Hematopoietic multipotent progenitor cell treated with erythropoietin and hydrocortisone succinate and interleukin-3 and kit ligand, for 4 days (in vitro differentiated cells): ENCODE measurements at regions not wholly inside any gene's neighbourhood (a gene's known extent, or its start where the extent isn't known, plus 50 kb on each side); places are given as distances from the start of the nearest gene placed in this dataset.

Source experiments
- DNase-seq: peaks from one replicate; pipeline ENCODE4 v3.0.0-alpha.2; 2015

DNA sequence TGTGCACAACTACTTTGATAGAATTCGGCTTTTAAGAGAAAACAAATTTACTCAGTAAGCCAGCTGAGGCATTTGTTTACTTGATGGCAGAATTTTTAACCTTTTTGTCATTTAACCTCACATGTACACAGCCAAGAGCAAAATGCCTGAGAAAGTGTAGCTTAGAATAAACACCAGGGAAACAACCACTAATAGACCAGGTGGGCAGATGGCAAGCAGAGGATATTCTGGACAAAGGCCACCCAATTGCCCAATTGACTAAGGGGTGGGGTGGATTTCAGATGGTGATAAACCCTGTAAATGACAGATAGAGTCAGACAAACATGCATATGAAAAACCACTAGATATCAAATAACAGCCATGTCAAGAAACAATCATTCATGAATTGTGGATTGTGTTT is 190.7 kb upstream of the FBXL4 start:
- no peak for DNase-seq

DNA sequence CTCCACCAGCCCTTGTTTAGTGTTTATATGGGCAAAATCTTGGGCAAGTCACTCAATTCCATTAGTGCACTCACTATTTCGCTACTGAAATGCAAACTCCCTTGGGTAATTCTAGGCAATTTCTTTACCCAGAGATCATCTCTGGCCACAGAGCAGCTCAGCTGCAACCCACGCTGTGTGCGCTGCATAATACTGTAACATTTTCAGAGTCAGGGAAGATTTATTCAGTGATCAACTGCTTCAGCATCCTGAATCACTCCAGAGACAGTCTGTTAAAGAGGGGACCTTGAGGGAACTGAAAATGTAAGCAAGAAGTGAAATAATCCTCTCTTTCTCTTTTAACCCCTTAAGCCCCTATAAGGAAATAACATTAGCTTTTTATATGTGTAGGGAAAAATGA is 189.6 kb upstream of the FBXL4 start:
- DNase-seq, result no peak

GRCh38 chr6:99136488-99136887 is 188.7 kb upstream of the FBXL4 start:
- DNase-seq, result no peak

GRCh38 chr6:99132026-99132635 is 184.4 kb upstream of the FBXL4 start:
- no peak for DNase-seq

DNA sequence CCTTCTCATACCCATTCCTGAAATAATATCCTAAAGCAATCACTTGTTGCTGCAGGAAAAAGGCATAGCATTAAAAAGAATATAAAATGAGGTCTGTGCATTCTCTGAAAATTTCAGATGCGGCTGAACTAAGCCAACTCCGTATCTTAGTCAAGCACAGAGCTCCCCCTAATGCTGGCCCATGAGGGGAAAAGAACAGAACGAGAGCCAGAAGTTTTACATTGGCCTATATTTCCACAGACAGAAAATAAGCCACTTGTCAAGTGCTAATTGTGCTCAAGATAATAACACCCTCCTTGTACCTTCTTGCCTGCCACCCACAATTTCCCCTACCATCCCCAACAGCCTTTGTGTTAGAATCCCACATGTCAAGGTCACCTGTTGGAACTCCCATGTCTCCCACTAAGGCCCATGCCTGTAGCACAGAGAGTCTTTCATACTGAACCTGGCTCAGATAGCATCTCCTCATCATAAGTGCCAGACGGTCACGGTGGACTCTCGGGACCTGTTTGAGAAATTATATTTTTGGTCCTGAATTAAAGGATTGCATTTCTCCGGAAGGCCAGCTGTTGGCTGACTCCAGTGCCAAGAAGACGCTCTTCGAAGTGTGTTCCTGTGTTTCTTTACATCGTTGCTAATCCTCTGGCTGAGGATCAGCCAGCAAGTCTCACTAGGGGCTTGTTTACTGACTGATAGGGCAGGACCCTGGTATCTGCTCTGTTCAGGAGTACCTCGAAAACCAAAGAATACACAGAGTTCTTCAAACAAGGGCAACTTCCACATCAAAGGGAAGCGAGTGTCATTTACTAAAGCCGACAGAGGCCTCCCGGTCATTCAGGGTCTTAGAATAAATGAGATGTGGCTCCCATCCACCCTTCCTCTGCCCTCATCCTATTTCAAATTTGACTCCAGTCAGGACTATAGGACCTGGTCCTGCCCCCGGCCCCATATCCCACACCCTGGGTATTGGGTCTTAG is 183.4 kb upstream of the FBXL4 start:
- DNase-seq, result peak; percentile 10

DNA sequence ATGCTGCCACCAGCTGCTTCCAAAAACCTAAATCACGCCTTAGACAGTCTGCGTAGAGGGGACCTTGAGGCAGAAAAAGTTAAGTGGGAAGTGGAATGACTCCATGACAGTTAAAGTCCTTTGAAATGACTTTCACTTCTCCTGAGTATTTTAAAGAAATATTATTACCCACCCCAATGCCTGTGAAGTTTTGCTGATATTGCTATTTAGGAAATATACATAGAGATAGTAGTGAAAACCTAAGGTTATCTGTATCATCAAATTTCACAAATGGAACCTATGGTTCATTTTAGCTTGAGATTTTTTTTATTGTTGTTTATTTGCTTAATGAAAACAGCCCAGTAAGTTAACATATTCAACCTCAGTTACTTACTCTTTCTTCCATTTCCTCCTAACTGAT is 182.1 kb upstream of the FBXL4 start:
- no peak for DNase-seq

GRCh38 chr6:99121748-99122147 is 174.0 kb upstream of the FBXL4 start:
- DNase-seq, result no peak

DNA sequence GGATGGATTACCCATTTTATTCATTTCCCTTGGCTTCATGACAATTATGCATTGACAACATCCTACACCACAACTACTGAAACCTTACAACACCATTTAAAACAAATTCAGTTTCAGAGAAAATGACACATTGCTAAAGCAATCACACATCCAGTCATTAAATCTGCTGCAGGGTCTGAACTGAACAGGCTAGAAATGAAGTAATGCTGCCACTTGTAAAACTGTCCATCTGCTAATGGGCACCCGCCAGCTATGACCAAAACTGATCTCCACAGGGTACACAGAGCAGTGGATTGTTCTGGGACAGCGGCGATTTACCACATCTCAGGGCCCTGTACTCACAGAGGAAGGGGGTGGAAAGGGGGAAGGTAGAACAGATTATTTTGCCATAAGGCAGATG is 172.9 kb upstream of the FBXL4 start:
- DNase-seq, result no peak

- DNase-seq, result peak; percentile 73
Measured at GRCh38 chr6:99119109-99120031, 171.6 kb upstream of the FBXL4 start.

GRCh38 chr6:99114769-99115406 is 167.1 kb upstream of the FBXL4 start:
- no peak for DNase-seq

- no peak for DNase-seq
Measured at GRCh38 chr6:99111590-99111989, 163.8 kb upstream of the FBXL4 start.

- no peak for DNase-seq
Measured at GRCh38 chr6:99110029-99110428, 162.3 kb upstream of the FBXL4 start.

- no peak for DNase-seq
Measured at GRCh38 chr6:99104218-99104617, 156.5 kb upstream of the FBXL4 start.

DNA sequence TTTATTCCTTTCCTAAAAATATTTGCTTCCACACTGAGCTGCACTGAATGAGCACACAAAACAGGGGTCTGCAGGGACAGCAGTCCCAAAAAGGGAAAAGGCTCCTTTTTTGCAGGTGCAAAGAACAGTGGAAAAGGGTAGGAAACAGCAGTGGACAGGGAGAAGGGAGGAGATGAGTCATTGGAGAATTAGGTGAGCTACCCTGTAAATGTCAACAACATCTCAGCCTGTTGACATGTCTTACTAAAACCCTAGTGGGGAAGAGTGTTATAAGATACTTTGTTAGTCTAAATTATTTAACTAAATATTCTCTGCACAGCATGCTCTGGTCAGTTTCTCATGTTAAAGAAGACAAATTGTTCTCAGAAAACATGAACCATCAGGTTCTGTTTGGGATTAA is 151.5 kb upstream of the FBXL4 start:
- no peak for DNase-seq

GRCh38 chr6:99096170-99096569 is 148.4 kb upstream of the FBXL4 start:
- no peak for DNase-seq

GRCh38 chr6:99093456-99094190 is 145.9 kb upstream of the FBXL4 start:
- DNase-seq, result no peak

- no peak for DNase-seq
Measured at GRCh38 chr6:99092461-99092860, 144.7 kb upstream of the FBXL4 start.

DNA sequence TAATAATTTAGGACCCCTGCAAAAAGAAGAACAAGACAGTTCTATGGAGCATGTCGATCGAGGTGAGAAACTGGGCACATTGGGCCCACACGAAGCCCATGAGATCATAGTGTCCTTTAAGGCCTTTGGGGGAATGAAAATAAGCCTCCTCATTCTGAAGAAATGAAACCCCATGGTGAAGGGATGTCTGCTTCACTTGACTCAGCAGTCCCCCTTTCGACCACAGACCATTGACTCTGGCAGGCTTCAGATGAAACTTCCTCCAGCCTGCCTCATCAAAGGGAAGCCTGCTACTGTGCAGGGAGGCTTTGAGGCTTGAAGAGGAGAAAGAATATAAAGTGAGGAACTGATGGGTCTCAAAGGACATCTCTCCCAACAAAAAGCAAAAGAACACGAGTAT is 144.2 kb upstream of the FBXL4 start:
- DNase-seq, result no peak

DNA sequence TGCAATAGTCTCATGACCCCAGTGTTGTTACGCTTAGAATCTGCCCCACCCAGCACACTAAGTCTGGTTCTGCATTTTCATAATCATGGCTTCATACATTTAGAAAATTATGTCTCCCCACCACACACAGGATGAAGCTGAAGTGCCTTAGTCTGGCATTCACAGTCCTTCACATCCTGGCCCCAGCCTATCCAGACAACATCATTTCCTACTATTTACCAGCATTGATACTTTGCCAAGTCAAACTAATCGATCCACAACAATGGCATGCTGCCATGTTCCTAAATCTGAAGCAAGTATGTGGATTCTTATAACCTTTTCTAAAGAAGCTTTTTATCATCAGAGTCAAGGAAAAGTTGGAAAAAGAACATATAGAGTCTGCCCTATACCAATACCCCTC is 132.4 kb upstream of the FBXL4 start:
- DNase-seq, result no peak

- DNase-seq, result no peak
Measured at GRCh38 chr6:99079058-99079457, 131.3 kb upstream of the FBXL4 start.

DNA sequence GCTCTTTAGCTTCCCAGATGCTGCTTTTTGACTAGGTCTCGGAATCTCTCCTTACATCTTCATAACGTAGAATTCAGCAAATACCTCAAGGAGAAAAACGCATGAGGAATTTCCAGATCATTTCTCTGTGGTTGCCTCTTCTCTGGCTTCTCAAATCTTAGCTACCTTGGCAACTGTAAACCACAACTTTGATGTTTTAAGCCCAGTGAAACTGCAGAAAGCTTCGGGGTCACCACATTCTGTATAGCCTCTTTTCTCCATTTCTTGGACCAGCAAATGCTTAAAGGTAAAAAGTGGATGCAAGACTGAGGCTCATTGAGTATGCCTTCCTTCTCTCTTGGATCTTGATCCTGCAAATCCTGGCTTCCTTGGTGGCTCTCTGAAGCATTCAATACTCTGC is 125.5 kb upstream of the FBXL4 start:
- no peak for DNase-seq

- DNase-seq, result no peak
Measured at GRCh38 chr6:99066044-99066443, 118.3 kb upstream of the FBXL4 start.
